ENCODE measurements at regions not wholly inside any gene's neighbourhood (a gene's known extent, or its start where the extent isn't known, plus 50 kb on each side); places are given as distances from the start of the nearest gene placed in this dataset.

GRCh38 chr16:65283181-65283651, 161.4 kb upstream of the CDH11 start:
- no peak for TF ChIP-seq CTCF (IDR thresholded peaks at IDR 0.05)

- no peak for TF ChIP-seq CTCF (IDR thresholded peaks at IDR 0.05)
Observed at GRCh38 chr16:65281586-65281985, 159.7 kb upstream of the CDH11 start.

- no peak for TF ChIP-seq CTCF (IDR thresholded peaks at IDR 0.05)
Observed at GRCh38 chr16:65280845-65281512, 159.1 kb upstream of the CDH11 start.

GRCh38 chr16:65279576-65279975, 157.7 kb upstream of the CDH11 start:
- TF ChIP-seq CTCF (IDR thresholded peaks at IDR 0.05), result no peak

- TF ChIP-seq CTCF (IDR thresholded peaks at IDR 0.05), result no peak
Observed at GRCh38 chr16:65278874-65279273, 157.0 kb upstream of the CDH11 start.

- TF ChIP-seq CTCF (IDR thresholded peaks at IDR 0.05), result no peak
Observed at GRCh38 chr16:65274566-65274965, 152.7 kb upstream of the CDH11 start.

GRCh38 chr16:65272699-65273414, 151.0 kb upstream of the CDH11 start:
- TF ChIP-seq CTCF (IDR thresholded peaks at IDR 0.05), result no peak
